Smooth muscle cell (in vitro differentiated cells): ENCODE measurements at regions not wholly inside any gene's neighbourhood (a gene's known extent, or its start where the extent isn't known, plus 50 kb on each side); places are given as distances from the start of the nearest gene placed in this dataset.

ENCODE experiments used
- DNase-seq: peaks from one replicate; lab custom pipeline; 2025; ENCODE audit not compliant: unreplicated experiment; lab: John Stamatoyannopoulos, UW
- H2AFZ ChIP-seq: fragments of 200-600 bp; sonication (generic); 2 replicates; pipeline ENCODE4 v1.6.0; 2016; ENCODE audit warnings: antibody characterized with exemption, low read depth, mild to moderate bottlenecking
- H3F3A ChIP-seq: fragments of 200-600 bp; sonication (generic); 2 replicates; pipeline ENCODE4 v1.6.0; 2017; ENCODE audit warnings: antibody characterized with exemption, low read depth
- H3K27ac ChIP-seq: fragments of 200-600 bp; sonication (generic); 2 replicates; pipeline ENCODE4 v1.5.1; 2016; ENCODE audit warnings: low read depth, mild to moderate bottlenecking
- H3K27me3 ChIP-seq: fragments of 200-600 bp; sonication (generic); 2 replicates; pipeline ENCODE4 v1.6.1; 2016; ENCODE audit warnings: low read depth, mild to moderate bottlenecking
- H3K36me3 ChIP-seq: fragments of 200-600 bp; sonication (generic); 2 replicates; pipeline ENCODE4 v1.5.1; 2016; ENCODE audit warnings: low read depth
- H3K4me1 ChIP-seq: fragments of 200-600 bp; sonication (generic); 2 replicates; pipeline ENCODE4 v1.5.1; 2016; ENCODE audit warnings: low read depth
- H3K4me2 ChIP-seq: fragments of 200-600 bp; sonication (generic); 2 replicates; pipeline ENCODE4 v1.6.0; 2016; ENCODE audit warnings: mild to moderate bottlenecking
- H3K4me3 ChIP-seq: fragments of 200-600 bp; sonication (generic); 2 replicates; pipeline ENCODE4 v1.5.1; 2016; ENCODE audit warnings: mild to moderate bottlenecking
- H3K79me2 ChIP-seq: fragments of 200-600 bp; sonication (generic); 2 replicates; pipeline ENCODE4 v1.6.0; 2016; ENCODE audit warnings: low read depth, mild to moderate bottlenecking
- H3K9ac ChIP-seq: fragments of 200-600 bp; sonication (generic); 2 replicates; pipeline ENCODE4 v1.6.0; 2016; ENCODE audit warnings: low read depth
- H3K9me3 ChIP-seq: fragments of 200-600 bp; sonication (generic); replicated peaks from 2 replicates; pipeline ENCODE4 v1.5.1; 2016; ENCODE audit warnings: low read depth
- H4K20me1 ChIP-seq: fragments of 200-600 bp; sonication (generic); 2 replicates; pipeline ENCODE4 v1.6.0; 2016; ENCODE audit warnings: low read depth
- CTCF ChIP-seq: fragments of 200-600 bp; sonication (generic); IDR thresholded peaks from 2 replicates; pipeline ENCODE4 v1.5.1; 2017; ENCODE audit warnings: borderline replicate concordance, mild to moderate bottlenecking, antibody characterized with exemption; ENCODE audit not compliant: insufficient read depth, poor library complexity, severe bottlenecking
- WGBS: methylation state at CpG from one replicate; pipeline ENCODE4 v1.1.7; 2016; ENCODE audit warnings: low lambda C conversion rate; 5-methylcytosine and 5-hydroxymethylcytosine counted together

DNA sequence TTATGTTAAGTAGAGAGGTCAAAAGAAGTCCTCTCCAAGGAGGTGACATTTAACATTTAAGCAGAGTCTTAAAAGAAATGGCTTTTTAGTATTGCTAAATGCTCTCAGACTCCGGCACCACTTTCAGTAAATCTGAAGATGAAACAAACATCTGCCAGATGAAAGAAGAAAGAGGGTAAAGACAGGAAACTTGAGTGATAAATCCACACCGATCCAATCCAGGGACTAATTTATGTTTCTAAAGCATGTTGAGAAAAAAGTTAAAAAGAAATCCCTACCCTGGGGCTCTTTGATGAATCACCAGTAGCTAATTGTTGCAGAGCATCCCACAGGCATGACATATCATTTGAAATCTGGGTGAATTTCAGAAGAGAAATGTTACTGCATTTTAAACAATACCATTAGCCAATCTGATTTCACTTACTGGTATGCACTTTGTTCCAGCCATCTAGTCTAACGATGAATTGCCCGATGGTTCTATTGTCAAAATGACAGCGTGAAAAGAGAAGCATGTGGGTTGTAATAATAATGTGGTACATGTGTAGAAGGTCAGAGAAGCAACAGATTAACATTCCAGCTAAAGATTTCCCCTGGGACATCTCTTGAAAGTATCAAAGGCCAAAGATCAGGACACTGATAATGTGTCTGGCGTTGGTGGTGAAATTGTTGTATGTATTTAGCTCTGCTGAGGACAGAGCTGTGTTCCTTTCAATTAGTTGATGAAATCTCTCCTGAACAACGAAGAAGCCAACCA, 485.7 kb downstream of the CSNK1G3 start:
- no peaks in the 10 kb centered on the region for H3K9me3 ChIP-seq
- TF ChIP-seq CTCF: no peak
- H3K9ac ChIP-seq: no peak overlapping the region
- no peak overlapping the region for H3K4me3 ChIP-seq
- peaks cover 14% of the 10 kb centered on the region for H3F3A ChIP-seq
- no peaks in the 10 kb centered on the region for H3K79me2 ChIP-seq
- no peaks in the 10 kb centered on the region for H3K27me3 ChIP-seq
- peaks cover 22% of the 10 kb centered on the region for H3K4me1 ChIP-seq
- no peak overlapping the region for H2AFZ ChIP-seq
- no peaks in the 10 kb centered on the region for H4K20me1 ChIP-seq
- H3K27ac ChIP-seq: peak overlapping the region; percentile 72
- 7% methylated on average over 7 of the region's 7 CpGs for WGBS
- peak overlapping the region; percentile 51 for H3K4me2 ChIP-seq
- DNase-seq: no peak
- no peaks in the 10 kb centered on the region for H3K36me3 ChIP-seq

GRCh38 chr5:123997064-123997461, 485.1 kb downstream of the CSNK1G3 start:
- no peaks in the 10 kb centered on the region for H3K36me3 ChIP-seq
- no peak for TF ChIP-seq CTCF

GRCh38 chr5:123992641-123993040, 480.7 kb downstream of the CSNK1G3 start:
- WGBS: 44% methylated on average over 2 of the region's 2 CpGs
- no peaks in the 10 kb centered on the region for H3K79me2 ChIP-seq
- no peak overlapping the region for H3K27ac ChIP-seq
- no peak overlapping the region for H3K9ac ChIP-seq
- H3F3A ChIP-seq: no peaks in the 10 kb centered on the region
- no peak for TF ChIP-seq CTCF
- H3K27me3 ChIP-seq: no peaks in the 10 kb centered on the region
- H3K4me1 ChIP-seq: peaks cover 9% of the 10 kb centered on the region
- peak overlapping the region; percentile 4 for H2AFZ ChIP-seq
- no peak overlapping the region for H3K4me2 ChIP-seq
- no peaks in the 10 kb centered on the region for H3K36me3 ChIP-seq
- no peaks in the 10 kb centered on the region for H4K20me1 ChIP-seq
- no peak for DNase-seq
- no peak overlapping the region for H3K4me3 ChIP-seq
- no peaks in the 10 kb centered on the region for H3K9me3 ChIP-seq

More at GRCh38 chr5:123997064-123997461, 485.1 kb downstream of the CSNK1G3 start:
- Histone ChIP-seq H3K27me3 (no peaks in the 10 kb centered on the region), H4K20me1 (no peaks in the 10 kb centered on the region), H3F3A (peaks cover 14% of the 10 kb centered on the region), H3K79me2 (no peaks in the 10 kb centered on the region), H3K4me2 (peak overlapping the region; percentile 51), H2AFZ (no peak overlapping the region), H3K27ac (peak overlapping the region; percentile 72), H3K4me3 (no peak overlapping the region), H3K9ac (no peak overlapping the region), H3K9me3 (no peaks in the 10 kb centered on the region), H3K4me1 (peaks cover 22% of the 10 kb centered on the region)
- no peak for DNase-seq

GRCh38 chr5:123987956-123988355, 476.0 kb downstream of the CSNK1G3 start:
- no peaks in the 10 kb centered on the region for H3K27me3 ChIP-seq
- H3F3A ChIP-seq: no peaks in the 10 kb centered on the region
- H3K9me3 ChIP-seq: peaks cover under 1% of the 10 kb centered on the region
- no peak overlapping the region for H3K4me3 ChIP-seq
- no peak overlapping the region for H2AFZ ChIP-seq
- no peaks in the 10 kb centered on the region for H3K79me2 ChIP-seq
- no peaks in the 10 kb centered on the region for H4K20me1 ChIP-seq
- WGBS: 43% methylated on average over 5 of the region's 5 CpGs
- no peaks in the 10 kb centered on the region for H3K4me1 ChIP-seq
- no peak overlapping the region for H3K27ac ChIP-seq
- no peak for DNase-seq
- no peak overlapping the region for H3K9ac ChIP-seq
- no peaks in the 10 kb centered on the region for H3K36me3 ChIP-seq
- no peak for TF ChIP-seq CTCF
- H3K4me2 ChIP-seq: no peak overlapping the region
